ENCODE measurements at regions not wholly inside any gene's neighbourhood (a gene's known extent, or its start where the extent isn't known, plus 50 kb on each side); places are given as distances from the start of the nearest gene placed in this dataset.

DNA sequence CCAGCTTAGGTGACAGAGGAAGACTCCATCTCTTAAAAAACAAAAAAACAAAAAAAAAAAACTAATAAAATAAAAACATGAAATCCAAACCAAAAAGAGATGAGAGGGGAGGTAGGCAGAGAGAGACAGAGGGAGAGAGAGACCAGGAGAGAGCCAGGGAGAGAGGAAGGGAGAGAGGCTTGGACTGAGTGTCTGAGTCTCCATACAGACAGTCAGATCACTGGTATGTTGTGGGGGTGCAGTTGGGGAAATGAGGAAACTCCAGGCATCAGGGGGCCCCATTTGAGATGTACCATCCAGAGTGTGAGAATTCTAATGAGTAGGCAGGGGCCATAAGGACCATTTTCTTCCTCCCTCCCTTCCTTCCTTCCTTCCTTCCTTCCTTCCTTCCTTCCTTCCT, 53.1 kb upstream of the SEPTIN5 start:
- no peak for TF ChIP-seq EZH2 (IDR thresholded peaks at IDR 0.05; ENCODE audit: borderline replicate concordance, low read depth, low read length, poor library complexity, severe bottlenecking)
- TF ChIP-seq, protein P1, sequence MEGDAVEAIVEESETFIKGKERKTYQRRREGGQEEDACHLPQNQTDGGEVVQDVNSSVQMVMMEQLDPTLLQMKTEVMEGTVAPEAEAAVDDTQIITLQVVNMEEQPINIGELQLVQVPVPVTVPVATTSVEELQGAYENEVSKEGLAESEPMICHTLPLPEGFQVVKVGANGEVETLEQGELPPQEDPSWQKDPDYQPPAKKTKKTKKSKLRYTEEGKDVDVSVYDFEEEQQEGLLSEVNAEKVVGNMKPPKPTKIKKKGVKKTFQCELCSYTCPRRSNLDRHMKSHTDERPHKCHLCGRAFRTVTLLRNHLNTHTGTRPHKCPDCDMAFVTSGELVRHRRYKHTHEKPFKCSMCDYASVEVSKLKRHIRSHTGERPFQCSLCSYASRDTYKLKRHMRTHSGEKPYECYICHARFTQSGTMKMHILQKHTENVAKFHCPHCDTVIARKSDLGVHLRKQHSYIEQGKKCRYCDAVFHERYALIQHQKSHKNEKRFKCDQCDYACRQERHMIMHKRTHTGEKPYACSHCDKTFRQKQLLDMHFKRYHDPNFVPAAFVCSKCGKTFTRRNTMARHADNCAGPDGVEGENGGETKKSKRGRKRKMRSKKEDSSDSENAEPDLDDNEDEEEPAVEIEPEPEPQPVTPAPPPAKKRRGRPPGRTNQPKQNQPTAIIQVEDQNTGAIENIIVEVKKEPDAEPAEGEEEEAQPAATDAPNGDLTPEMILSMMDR (conservative IDR thresholded peaks at IDR 0.05; ENCODE audit: low read depth, low read length), result no peak
